Heart right ventricle (tissue), 16 donors: ENCODE measurements at regions not wholly inside any gene's neighbourhood (a gene's known extent, or its start where the extent isn't known, plus 50 kb on each side); places are given as distances from the start of the nearest gene placed in this dataset.

Experiments used
- ATAC-seq, 8 donors: fragments of 200-7000 bp; cut with Tn5 transposase; one replicate each; pipeline ENCODE4 v1.9.1; 2020; ENCODE audit warnings: mild to moderate bottlenecking in 8 of 8, moderate library complexity in 8 of 8, moderate number of reproducible peaks in 1 of 8
- DNase-seq, 2 donors: peaks; one replicate each; pipeline ENCODE4 v3.0.0-alpha.2; 2020
- H3K27ac ChIP-seq, 10 donors: fragments of 200-600 bp; sonication (generic) in 2 of 10; one replicate each; pipeline versions ENCODE4 v1.5.0 to v1.8.0; 2020 to 2022; ENCODE audit warnings: mild to moderate bottlenecking in 3 of 10
- H3K27me3 ChIP-seq, 7 donors: fragments of 200-600 bp; one replicate each; pipeline ENCODE4 v1.8.0; 2021 to 2022; ENCODE audit warnings: mild to moderate bottlenecking in 2 of 7
- H3K36me3 ChIP-seq, 9 donors: fragments of 200-600 bp; sonication (generic) in 1 of 9; one replicate each; pipeline versions ENCODE4 v1.5.0 to v1.8.0; 2020 to 2022; ENCODE audit warnings: mild to moderate bottlenecking in 2 of 9
- H3K4me1 ChIP-seq, 9 donors: fragments of 200-600 bp; sonication (generic) in 1 of 9; one replicate each; pipeline versions ENCODE4 v1.5.0 to v1.8.0; 2020 to 2022; ENCODE audit warnings: mild to moderate bottlenecking in 4 of 9
- H3K4me3 ChIP-seq, 10 donors: fragments of 200-600 bp; sonication (generic) in 2 of 10; one replicate each; pipeline versions ENCODE4 v1.5.0 to v1.8.0; 2020 to 2022; ENCODE audit warnings: mild to moderate bottlenecking in 7 of 10, moderate library complexity in 2 of 10
- H3K9me3 ChIP-seq, 11 donors: fragments of 200-600 bp in 10 of 11; sonication (generic) in 2 of 11; one replicate each; pipeline versions ENCODE4 v1.5.0 to v1.8.0; 2013 to 2022; ENCODE audit warnings: mild to moderate bottlenecking in 2 of 11, control low read depth in 1 of 11, moderate library complexity in 1 of 11
- WGBS, 2 donors: extraction: QIAGEN DNeasy Blood & Tissue Kit; methylation state at CpG; one replicate each; pipeline ENCODE4 v1.1.7; 2013; ENCODE audit warnings: inconsistent platforms in 1 of 2; 5-methylcytosine and 5-hydroxymethylcytosine counted together
- intact Hi-C, 10 donors: fragments of 100-400 bp; cut with DNase I; formaldehyde crosslinking; loops; one replicate each; pipeline versions ENCODE4 v1.11.1 to v1.14.2; 2022
- TF ChIP-seq, protein P1 (sequence below), 9 donors: fragments of 200-600 bp; sonication (generic) in 2 of 9; IDR thresholded peaks; one replicate each; pipeline versions ENCODE4 v1.5.0 to v1.8.0; 2021 to 2022; ENCODE audit warnings: antibody characterized with exemption in 9 of 9, mild to moderate bottlenecking in 5 of 9, moderate library complexity in 1 of 9
- donor health status: Arrhythmogenic right ventricular cardiomyopathy.
- donor health status: ischemic (EF 13 %, LVEDD 7.1; RV severe dilation, severe dysfunction).
- donor health status: healthy with polysubstance abuse.
- donor health status: DM: no; HTN: yes; CAD: no.
- donor health status: DM: no; HTN: no; CAD: no.
- donor health status: ischemic (EF 25% LVEDD 6.9; RV normal size, moderate dysfunction).
- donor health status: ischemic (EF 25% LVEDD 5.7; RV mildly dilated, moderate dysfunction).
- donor health status: healthy.
- donor health status: DM: yes; HTN: yes; CAD: no.
- donor health status: Ischemic cardiomyopathy.
- donor health status: ischemic (EF 35%, LVEDD 5.7; RV mildly dilated, moderate dysfunction).
- donor health status: nonischemic (EF 11% LVEDD 7.7; RV severe dilation, severe dysfunction).
- donor health status: DM: yes; HTN: yes; CAD: no.
- donor health status: PGD.
- donor health status: ischemic (EF 29% LVEDD 5.4; RV normal size, mild dysfunction).
- donor health status: nonischemic (EF 23%, LVEDD 6.1; RV moderate dilation, normal function).

DNA sequence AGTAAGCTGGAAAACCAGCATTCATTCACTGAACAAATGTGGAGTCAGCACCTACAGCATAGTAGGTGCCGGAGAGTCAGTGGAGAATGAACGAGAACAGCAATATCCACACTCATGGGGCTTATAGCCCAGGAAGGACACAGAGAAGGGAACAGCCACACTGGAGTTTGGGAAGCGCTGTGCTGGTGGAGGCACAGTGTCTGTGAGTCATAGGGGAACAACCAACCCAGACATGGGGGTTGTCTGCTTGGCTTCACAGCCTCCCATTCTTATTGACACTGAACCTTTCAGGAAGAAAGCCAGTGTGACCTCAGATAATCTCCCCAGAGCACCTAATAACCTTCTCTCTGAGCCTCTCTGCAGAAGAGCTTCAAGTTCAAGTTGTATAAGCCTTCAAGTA, 56.6 kb upstream of the UBASH3B start:
- 88 to 90% methylated on average over 3 of the region's 3 CpGs for WGBS, 2 donors
- TF ChIP-seq, protein P1, sequence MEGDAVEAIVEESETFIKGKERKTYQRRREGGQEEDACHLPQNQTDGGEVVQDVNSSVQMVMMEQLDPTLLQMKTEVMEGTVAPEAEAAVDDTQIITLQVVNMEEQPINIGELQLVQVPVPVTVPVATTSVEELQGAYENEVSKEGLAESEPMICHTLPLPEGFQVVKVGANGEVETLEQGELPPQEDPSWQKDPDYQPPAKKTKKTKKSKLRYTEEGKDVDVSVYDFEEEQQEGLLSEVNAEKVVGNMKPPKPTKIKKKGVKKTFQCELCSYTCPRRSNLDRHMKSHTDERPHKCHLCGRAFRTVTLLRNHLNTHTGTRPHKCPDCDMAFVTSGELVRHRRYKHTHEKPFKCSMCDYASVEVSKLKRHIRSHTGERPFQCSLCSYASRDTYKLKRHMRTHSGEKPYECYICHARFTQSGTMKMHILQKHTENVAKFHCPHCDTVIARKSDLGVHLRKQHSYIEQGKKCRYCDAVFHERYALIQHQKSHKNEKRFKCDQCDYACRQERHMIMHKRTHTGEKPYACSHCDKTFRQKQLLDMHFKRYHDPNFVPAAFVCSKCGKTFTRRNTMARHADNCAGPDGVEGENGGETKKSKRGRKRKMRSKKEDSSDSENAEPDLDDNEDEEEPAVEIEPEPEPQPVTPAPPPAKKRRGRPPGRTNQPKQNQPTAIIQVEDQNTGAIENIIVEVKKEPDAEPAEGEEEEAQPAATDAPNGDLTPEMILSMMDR (IDR thresholded peaks at IDR 0.05), result no peak

DNA sequence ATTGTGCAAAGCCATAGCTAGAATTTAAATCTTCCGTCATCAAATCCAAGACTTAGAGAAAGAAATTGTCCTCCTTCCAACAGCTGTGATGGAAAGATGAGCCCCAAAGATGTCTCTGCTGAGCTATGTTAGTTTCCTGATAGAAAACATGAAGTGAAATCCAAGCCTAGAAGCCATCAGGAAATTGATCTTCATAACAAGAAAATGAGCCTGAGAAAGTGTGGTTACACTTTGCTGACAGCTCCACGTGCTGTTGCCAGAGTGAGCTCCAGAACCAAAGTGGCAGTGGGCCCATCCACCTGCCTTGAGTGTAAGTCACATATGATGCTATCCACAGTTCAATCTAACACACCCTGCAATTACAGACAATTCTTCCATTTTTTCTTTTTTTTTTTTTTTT, 58.0 kb upstream of the UBASH3B start:
- peaks cover 0 to 42% (median 12%) of the 10 kb centered on the region in 7 donors for H3K27me3 ChIP-seq
- intact Hi-C loops, result no loop called here
- H3K27ac ChIP-seq, result no peak overlapping the region
- ATAC-seq, result no peak
- H3K4me1 ChIP-seq, result no peaks in the 10 kb centered on the region
- TF ChIP-seq, protein P1 (IDR thresholded peaks at IDR 0.05), result no peak
- no peaks in the 10 kb centered on the region for H3K36me3 ChIP-seq
- H3K9me3 ChIP-seq, result no peaks in the 10 kb centered on the region
- H3K4me3 ChIP-seq, result no peak overlapping the region
- DNase-seq, result no peak
- WGBS, 2 donors, result 86 to 88% methylated on average over 2 of the region's 2 CpGs

More for the DNA sequence above, 56.6 kb upstream of the UBASH3B start:
- H3K4me1 ChIP-seq, result no peaks in the 10 kb centered on the region
- H3K27me3 ChIP-seq, result peaks cover 0 to 30% (median 7%) of the 10 kb centered on the region in 7 donors
- no peak for ATAC-seq
- H3K4me3 ChIP-seq, result no peak overlapping the region
- no peaks in the 10 kb centered on the region for H3K36me3 ChIP-seq
- H3K9me3 ChIP-seq, result no peaks in the 10 kb centered on the region
- no peak for DNase-seq
- intact Hi-C loops, result no loop called here
- no peak overlapping the region for H3K27ac ChIP-seq

DNA sequence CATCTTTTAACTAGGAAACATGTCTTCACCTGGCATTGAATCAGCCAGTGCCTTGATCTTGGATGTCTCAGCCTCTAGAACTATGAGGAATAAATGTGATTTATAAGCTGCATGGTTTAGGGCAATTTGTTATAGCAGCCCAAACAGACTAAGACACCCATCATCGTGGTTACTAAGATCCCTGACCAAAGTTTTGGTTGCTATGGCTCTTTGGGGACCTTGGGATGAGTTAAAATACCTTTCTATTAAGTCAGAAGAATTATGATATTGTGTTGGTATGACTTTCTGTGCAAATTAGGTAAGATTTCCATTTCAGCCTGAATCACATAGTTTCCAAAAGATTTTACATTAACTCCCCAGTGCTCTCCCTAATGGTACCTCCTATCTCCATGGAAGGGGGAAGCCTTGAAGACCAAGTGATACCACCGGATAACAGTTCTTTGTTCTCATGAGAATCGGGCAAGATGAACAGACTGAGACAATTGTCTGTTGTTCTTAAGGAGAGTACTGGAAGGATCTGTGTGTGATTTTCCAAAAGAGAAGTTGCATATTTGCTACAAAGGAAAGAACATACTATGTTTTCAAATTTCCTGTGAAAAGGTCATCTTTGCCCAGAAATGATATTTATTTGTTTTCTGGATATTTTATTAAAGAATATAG, 60.4 kb upstream of the UBASH3B start:
- H3K4me1 ChIP-seq, result no peaks in the 10 kb centered on the region
- no peak overlapping the region for H3K27ac ChIP-seq
- intact Hi-C loops, result no loop called here
- H3K27me3 ChIP-seq, result peaks cover 0 to 58% (median 22%) of the 10 kb centered on the region in 7 donors
- H3K9me3 ChIP-seq, result no peaks in the 10 kb centered on the region
- WGBS, 2 donors, result 75 to 78% methylated on average over 3 of the region's 3 CpGs
- ATAC-seq (no peak), DNase-seq (no peak)
- TF ChIP-seq, protein P1 (IDR thresholded peaks at IDR 0.05), result no peak
- no peaks in the 10 kb centered on the region for H3K36me3 ChIP-seq
- H3K4me3 ChIP-seq, result no peak overlapping the region

GRCh38 chr11:122593473-122594420, 61.8 kb upstream of the UBASH3B start:
- peaks cover 0 to 64% (median 28%) of the 10 kb centered on the region in 7 donors for H3K27me3 ChIP-seq
- H3K9me3 ChIP-seq, result no peaks in the 10 kb centered on the region
- H3K36me3 ChIP-seq, result no peaks in the 10 kb centered on the region
- ATAC-seq, result no peak
- TF ChIP-seq, protein P1 (IDR thresholded peaks at IDR 0.05), result no peak
- no peak overlapping the region for H3K4me3 ChIP-seq
- WGBS, 2 donors, result 75 to 78% methylated on average over 4 of the region's 4 CpGs
- DNase-seq, result no peak
- H3K4me1 ChIP-seq, result no peaks in the 10 kb centered on the region
- intact Hi-C loops, result no loop called here
- no peak overlapping the region for H3K27ac ChIP-seq
